NB4 (cell line): ENCODE measurements at regions not wholly inside any gene's neighbourhood (a gene's known extent, or its start where the extent isn't known, plus 50 kb on each side); places are given as distances from the start of the nearest gene placed in this dataset.

Experiments used
- CTCF ChIP-seq: IDR thresholded peaks from one replicate; pipeline ENCODE4 v1.5.1; 2012; ENCODE audit warnings: low read depth, low read length
- MAX ChIP-seq: IDR thresholded peaks from 2 replicates; pipeline ENCODE4 v1.6.1; 2011; ENCODE audit warnings: low read depth, low read length
- MYC ChIP-seq: IDR thresholded peaks from 2 replicates; pipeline ENCODE4 v1.6.1; 2011; ENCODE audit warnings: low read depth, low read length
- POLR2A ChIP-seq: IDR thresholded peaks from 2 replicates; pipeline ENCODE4 v1.6.1; 2011; ENCODE audit warnings: mild to moderate bottlenecking; ENCODE audit not compliant: insufficient read length; ENCODE audit errors: extremely low read depth

GRCh38 chrX:143231492-143231891, 205.8 kb downstream of the SPANXN4 start:
- TF ChIP-seq CTCF (no peak), POLR2A (no peak), MAX (no peak), MYC (no peak)
